AG10803 (cell line): ENCODE measurements at regions not wholly inside any gene's neighbourhood (a gene's known extent, or its start where the extent isn't known, plus 50 kb on each side); places are given as distances from the start of the nearest gene placed in this dataset.

Experiments used
- DNase-seq: peaks from one replicate; pipeline ENCODE4 v3.0.0; 2010; ENCODE audit warnings: low read depth
- H3K4me3 ChIP-seq: 2 replicates; pipeline ENCODE4 v1.5.1; 2011; ENCODE audit warnings: mild to moderate bottlenecking, low read length, control low read depth
- TF ChIP-seq, protein P1 (sequence below): conservative IDR thresholded peaks from 2 replicates; pipeline ENCODE4 v1.5.1; 2011; ENCODE audit warnings: mild to moderate bottlenecking, low read length, control low read depth, inconsistent platforms

DNA sequence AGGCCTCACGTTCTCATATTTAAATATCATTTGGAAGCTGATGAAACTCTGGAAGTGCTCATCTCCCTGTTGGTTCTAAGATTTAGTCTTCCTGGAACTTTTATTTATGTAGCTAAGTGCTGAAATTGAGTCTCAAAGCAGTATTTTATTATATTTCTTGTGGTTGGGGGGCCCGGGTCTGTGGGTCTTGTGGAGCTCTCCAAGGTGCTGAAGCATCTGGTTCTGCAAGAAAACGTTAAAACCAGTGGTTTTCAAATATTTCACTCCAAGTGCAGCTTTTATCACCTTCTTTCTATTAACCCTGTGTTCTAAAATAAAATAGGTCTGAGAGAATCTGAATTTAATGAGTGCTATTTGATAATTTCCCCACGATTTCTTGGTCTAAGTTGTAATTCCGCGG lies 1404.8 kb downstream of the TBC1D22A start:
- no peak overlapping the region for H3K4me3 ChIP-seq
- DNase-seq, result no peak

DNA sequence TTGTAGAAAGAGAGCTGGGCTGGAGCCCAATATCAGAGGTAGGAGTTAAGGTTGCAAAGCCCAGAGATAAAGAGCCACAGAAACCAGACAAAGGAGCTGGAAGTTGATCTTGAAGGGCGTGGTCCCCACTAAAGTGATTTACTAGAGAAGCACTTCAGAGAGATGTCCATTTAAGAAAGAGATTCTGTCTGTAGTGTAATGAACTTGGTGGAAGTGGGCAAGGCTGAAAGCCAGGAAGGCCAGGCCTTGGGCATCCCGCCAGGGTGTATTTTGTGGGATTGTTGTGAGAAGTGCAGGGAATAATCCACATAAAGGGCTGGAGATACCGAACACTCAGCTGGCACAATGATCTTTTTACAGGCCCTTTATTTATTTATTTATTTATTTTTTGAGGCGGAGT lies 1398.8 kb downstream of the TBC1D22A start:
- TF ChIP-seq, protein P1, sequence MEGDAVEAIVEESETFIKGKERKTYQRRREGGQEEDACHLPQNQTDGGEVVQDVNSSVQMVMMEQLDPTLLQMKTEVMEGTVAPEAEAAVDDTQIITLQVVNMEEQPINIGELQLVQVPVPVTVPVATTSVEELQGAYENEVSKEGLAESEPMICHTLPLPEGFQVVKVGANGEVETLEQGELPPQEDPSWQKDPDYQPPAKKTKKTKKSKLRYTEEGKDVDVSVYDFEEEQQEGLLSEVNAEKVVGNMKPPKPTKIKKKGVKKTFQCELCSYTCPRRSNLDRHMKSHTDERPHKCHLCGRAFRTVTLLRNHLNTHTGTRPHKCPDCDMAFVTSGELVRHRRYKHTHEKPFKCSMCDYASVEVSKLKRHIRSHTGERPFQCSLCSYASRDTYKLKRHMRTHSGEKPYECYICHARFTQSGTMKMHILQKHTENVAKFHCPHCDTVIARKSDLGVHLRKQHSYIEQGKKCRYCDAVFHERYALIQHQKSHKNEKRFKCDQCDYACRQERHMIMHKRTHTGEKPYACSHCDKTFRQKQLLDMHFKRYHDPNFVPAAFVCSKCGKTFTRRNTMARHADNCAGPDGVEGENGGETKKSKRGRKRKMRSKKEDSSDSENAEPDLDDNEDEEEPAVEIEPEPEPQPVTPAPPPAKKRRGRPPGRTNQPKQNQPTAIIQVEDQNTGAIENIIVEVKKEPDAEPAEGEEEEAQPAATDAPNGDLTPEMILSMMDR, result no peak
- DNase-seq, result no peak
- H3K4me3 ChIP-seq, result no peak overlapping the region

More for the DNA sequence above, 1404.8 kb downstream of the TBC1D22A start:
- TF ChIP-seq, protein P1, result no peak

DNA sequence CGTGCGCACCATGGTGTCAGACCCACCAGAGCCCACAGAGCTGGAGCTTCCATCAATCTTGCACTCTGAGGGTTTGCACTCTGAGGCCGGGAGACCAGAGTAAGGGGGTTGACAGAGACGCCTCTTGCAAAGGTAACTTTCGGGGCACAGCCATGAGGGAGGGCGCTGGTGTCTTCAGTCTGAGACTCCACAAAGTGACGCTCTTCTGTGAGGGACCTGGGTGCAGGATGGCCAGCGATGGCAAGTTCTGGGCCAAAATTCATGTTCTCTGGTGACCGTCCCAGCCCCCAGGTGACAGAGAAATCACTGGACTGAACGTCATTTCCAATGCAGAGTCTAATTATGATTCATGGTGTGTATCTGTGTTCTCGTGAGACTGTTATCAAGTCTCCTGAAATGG lies 1395.2 kb downstream of the TBC1D22A start:
- no peak for DNase-seq
- H3K4me3 ChIP-seq, result no peak overlapping the region
- TF ChIP-seq, protein P1, result no peak

DNA sequence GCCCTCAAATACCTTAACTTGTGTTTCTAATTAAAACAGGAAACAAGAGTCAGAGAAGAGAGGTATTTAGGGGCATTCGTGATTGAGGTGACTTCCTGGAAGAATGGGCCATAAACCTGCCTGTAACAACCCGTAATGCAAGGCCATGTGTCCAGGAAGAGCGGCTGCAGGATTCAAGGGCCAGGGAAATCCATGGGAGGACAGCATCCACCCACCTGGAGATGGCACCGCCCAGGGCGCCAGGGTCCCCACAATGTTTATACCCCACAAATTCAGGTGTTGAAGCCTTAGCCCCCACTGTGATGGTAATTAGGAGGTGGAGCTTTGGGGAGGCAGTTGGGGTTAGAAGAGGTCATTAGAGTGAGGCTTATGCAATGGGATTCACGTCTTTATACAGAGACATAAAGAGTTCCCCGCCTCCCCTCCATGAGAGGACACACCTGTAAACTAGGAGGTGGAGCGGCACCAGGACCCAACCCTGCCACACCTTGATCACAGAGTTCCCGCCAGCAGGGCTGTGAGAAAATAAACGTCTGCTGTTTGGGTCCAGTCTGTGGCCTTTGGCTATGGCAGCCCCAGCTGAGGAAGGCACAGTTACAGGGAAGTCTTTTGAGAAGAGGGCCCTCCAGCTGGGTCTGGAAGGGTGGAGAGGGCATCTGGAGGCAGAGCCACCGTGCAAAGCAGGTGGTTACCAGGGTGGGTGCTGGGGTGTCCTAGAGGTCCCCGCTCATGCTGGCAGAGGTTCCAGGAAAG lies 1394.3 kb downstream of the TBC1D22A start:
- TF ChIP-seq, protein P1, result no peak

DNA sequence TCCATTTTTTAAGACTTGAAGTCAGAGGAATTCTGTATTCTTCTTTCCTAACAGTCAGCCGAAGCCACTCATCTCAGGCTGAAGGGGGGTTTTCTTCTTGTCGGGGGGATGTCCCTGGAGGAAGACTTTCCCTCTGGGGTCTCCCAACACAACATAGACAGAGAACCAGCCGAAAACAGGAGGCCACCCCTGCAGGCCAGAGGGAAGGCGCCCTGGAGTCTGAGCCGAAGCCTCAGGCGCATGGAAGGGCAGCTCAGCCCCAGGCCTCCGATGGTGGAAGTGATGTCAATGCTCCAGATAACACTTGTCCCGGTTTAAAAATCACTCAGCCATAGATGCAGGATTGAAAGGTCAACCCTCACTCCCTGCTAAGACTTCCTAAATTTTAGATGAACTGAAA lies 1393.0 kb downstream of the TBC1D22A start:
- TF ChIP-seq, protein P1, result no peak
- no peak for DNase-seq
- H3K4me3 ChIP-seq, result no peak overlapping the region

More for the DNA sequence above, 1394.3 kb downstream of the TBC1D22A start:
- no peak overlapping the region for H3K4me3 ChIP-seq
- DNase-seq, result no peak

DNA sequence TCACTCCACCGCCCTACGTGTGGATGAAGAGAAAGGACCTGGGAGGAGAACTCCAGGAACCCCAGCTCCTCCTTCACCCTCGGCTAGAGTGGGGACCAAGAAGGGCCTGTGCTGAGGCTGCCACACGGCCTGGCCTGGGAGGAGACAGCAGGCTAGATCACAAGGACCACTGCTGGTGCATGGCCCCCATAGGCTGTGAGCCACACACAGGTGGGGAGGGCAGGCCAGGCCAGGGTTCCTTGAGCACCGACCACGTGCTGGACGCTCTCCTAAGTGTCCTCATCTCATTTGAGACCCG lies 1392.4 kb downstream of the TBC1D22A start:
- no peak for DNase-seq
- no peak overlapping the region for H3K4me3 ChIP-seq
- TF ChIP-seq, protein P1, result no peak

DNA sequence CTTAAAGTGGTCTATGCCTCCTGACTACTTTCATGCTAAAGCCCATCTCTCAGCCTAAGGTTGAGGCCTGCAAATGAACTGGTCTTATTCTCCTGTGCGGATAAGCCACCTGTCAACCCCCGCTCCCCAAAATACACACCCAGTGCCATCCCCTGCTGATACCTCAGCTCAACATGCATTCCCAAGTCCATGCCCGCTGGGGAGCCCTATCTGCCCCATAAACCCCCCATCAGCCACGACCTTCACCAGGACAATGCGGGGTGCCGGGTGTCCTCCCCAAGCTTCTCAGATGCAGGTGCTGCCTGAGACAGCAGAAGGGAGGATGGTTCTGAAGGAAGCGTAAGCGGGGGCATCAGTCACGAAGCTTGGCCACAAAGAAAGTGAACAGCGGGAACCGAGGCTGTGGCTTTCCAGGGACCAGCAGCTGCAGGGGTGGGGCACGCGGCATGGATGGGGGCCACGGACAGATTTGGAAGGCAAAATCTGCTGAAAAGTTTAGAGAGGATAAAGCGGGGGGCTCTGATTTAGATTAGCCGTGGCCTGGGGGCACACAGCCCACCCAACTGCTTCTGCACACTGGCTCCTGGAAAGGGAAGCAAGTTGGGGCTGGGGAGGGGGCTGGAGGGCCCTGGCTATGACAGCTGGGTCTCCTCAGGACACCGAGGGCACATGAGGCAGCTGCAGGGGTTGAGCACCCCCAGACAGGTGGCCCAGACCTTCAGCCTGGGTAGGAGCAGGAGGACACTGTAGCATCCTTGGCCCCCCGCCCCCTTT lies 1391.9 kb downstream of the TBC1D22A start:
- no peak overlapping the region for H3K4me3 ChIP-seq
- no peak for DNase-seq
- TF ChIP-seq, protein P1, result no peak
